ENCODE measurements at regions not wholly inside any gene's neighbourhood (a gene's known extent, or its start where the extent isn't known, plus 50 kb on each side); places are given as distances from the start of the nearest gene placed in this dataset.

DNA sequence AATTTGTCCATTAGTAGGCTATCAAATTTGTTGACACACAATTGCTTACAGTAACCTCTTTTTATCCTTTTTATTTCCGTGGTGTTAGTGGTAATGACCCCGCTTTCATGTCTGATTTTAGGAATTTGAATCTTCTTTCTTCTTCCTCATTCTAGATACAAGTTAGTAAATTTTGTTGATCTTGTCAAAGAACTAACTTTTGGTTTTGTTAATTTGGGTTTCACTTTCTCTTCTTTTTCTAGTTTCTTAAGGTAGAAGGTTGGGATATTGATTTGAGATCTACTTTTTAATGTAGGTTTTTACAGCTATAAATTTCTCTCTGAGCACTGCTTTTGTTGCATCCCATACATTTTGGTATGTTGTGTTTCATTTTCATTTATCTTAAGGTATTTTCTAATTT is 53.3 kb upstream of the SLC7A1 start:
- WGBS, 2 donors: 82 to 98% methylated on average over 2 of the region's 2 CpGs
- Histone ChIP-seq H3K27ac (no peak overlapping the region), H3K4me1 (no peaks in the 10 kb centered on the region), H3K9me3 (no peaks in the 10 kb centered on the region), H3K36me3 (no peaks in the 10 kb centered on the region), H3K27me3 (no peaks in the 10 kb centered on the region), H3K4me3 (no peak overlapping the region)
- no peak for DNase-seq
- TF ChIP-seq EP300 (IDR thresholded peaks at IDR 0.05): no peak
- no peak for TF ChIP-seq CTCF (IDR thresholded peaks at IDR 0.05)
- TF ChIP-seq POLR2AphosphoS5 (IDR thresholded peaks at IDR 0.05): no peak
- no peak for TF ChIP-seq POLR2A (IDR thresholded peaks at IDR 0.05)
- no peak for ATAC-seq (ENCODE audit: low FRiP score in 2 of 2)

All from upper lobe of left lung (tissue), 6 donors.